GM12878 (cell line): ENCODE measurements at regions not wholly inside any gene's neighbourhood (a gene's known extent, or its start where the extent isn't known, plus 50 kb on each side); places are given as distances from the start of the nearest gene placed in this dataset.

Experiments used
- BCLAF1 ChIP-seq: fragments of 450-650 bp; IDR thresholded peaks from 2 replicates; pipeline ENCODE4 v1.6.1; 2017; ENCODE audit warnings: antibody characterized with exemption, mild to moderate bottlenecking, moderate library complexity
- E2F4 ChIP-seq: IDR thresholded peaks from 2 replicates; pipeline ENCODE4 v1.6.1; 2012; ENCODE audit warnings: low read depth, low read length, improper control_type of control experiment
- JUNB ChIP-seq: IDR thresholded peaks from 2 replicates; pipeline ENCODE4 v1.6.1; 2016; ENCODE audit warnings: antibody characterized with exemption, mild to moderate bottlenecking
- MLLT1 ChIP-seq: fragments of 450-650 bp; IDR thresholded peaks from 2 replicates; pipeline ENCODE4 v1.6.1; 2016; ENCODE audit warnings: mild to moderate bottlenecking
- MYC ChIP-seq: IDR thresholded peaks from 2 replicates; pipeline ENCODE4 v1.6.1; 2011; ENCODE audit warnings: mild to moderate bottlenecking, low read length, moderate library complexity, inconsistent platforms; ENCODE audit not compliant: insufficient read depth, insufficient replicate concordance, insufficient read length, severe bottlenecking
- NR2C1 ChIP-seq: fragments of 450-650 bp; IDR thresholded peaks from 2 replicates; pipeline ENCODE4 v1.6.1; 2017; ENCODE audit warnings: antibody characterized with exemption, mild to moderate bottlenecking, moderate library complexity
- RAD21 ChIP-seq: IDR thresholded peaks from 2 replicates; pipeline ENCODE4 v1.6.1; 2011; ENCODE audit warnings: mild to moderate bottlenecking, low read depth, low read length, moderate library complexity; ENCODE audit not compliant: insufficient read depth
- RCOR1 ChIP-seq: conservative IDR thresholded peaks from 2 replicates; pipeline ENCODE4 v1.6.1; 2012; ENCODE audit warnings: low read depth, low read length, improper control_type of control experiment
- RELA ChIP-seq: fragments of 450-650 bp; IDR thresholded peaks from 2 replicates; pipeline ENCODE4 v1.8.0; 2014; ENCODE audit warnings: borderline replicate concordance; ENCODE audit not compliant: partially characterized antibody
- SKIL ChIP-seq: fragments of 450-650 bp; IDR thresholded peaks from 2 replicates; pipeline ENCODE4 v1.6.1; 2017; ENCODE audit warnings: mild to moderate bottlenecking, low read depth, inconsistent platforms; ENCODE audit not compliant: poor library complexity, severe bottlenecking
- SMC3 ChIP-seq: IDR thresholded peaks from 2 replicates; pipeline ENCODE4 v1.6.1; 2011; ENCODE audit warnings: low read length, improper control_type of control experiment, borderline replicate concordance
- SP1 ChIP-seq: IDR thresholded peaks from one replicate; pipeline ENCODE4 v1.6.1; 2011; ENCODE audit warnings: low read depth, low read length
- SPI1 ChIP-seq: IDR thresholded peaks from 2 replicates; pipeline ENCODE4 v1.6.1; 2011; ENCODE audit warnings: low read depth, mild to moderate bottlenecking, low read length, moderate library complexity, borderline replicate concordance; ENCODE audit not compliant: insufficient read depth
- TAF1 ChIP-seq: IDR thresholded peaks from 2 replicates; pipeline ENCODE4 v1.6.1; 2011; ENCODE audit warnings: mild to moderate bottlenecking, low read depth, low read length, borderline replicate concordance
- TCF3 ChIP-seq: IDR thresholded peaks from 2 replicates; pipeline ENCODE4 v1.6.1; 2012; ENCODE audit warnings: low read depth, mild to moderate bottlenecking, low read length, borderline replicate concordance; ENCODE audit not compliant: insufficient read depth
- TCF7 ChIP-seq: IDR thresholded peaks from 2 replicates; pipeline ENCODE4 v1.6.1; 2014; ENCODE audit warnings: antibody characterized with exemption, borderline replicate concordance
- ZNF687 ChIP-seq: fragments of 450-650 bp; IDR thresholded peaks from 2 replicates; pipeline ENCODE4 v1.6.1; 2017; ENCODE audit warnings: mild to moderate bottlenecking, moderate library complexity
- ZSCAN29 ChIP-seq: fragments of 450-650 bp; IDR thresholded peaks from 2 replicates; pipeline ENCODE4 v1.6.1; 2017; ENCODE audit warnings: mild to moderate bottlenecking, moderate library complexity

- TF ChIP-seq BCLAF1 (no peak), MLLT1 (no peak), SPI1 (peak; percentile 66; the same call in 1 of the 2 replicates), ZNF687 (no peak), E2F4 (no peak), RAD21 (no peak), SKIL (no peak), JUNB (peak; percentile 72), RELA (no peak), NR2C1 (no peak), SP1 (no peak), ZSCAN29 (no peak), SMC3 (no peak), TCF3 (no peak), TAF1 (no peak), RCOR1 (0 out of 2 replicates have a peak, but pooled peaks have one; percentile 22), MYC (no peak), TCF7 (no peak)
These were observed 139.6 kb upstream of the HTR2A start (continued) for GRCh38 chr13:47036294-47037008.
